GM19463 (cell line): ENCODE measurements at regions not wholly inside any gene's neighbourhood (a gene's known extent, or its start where the extent isn't known, plus 50 kb on each side); places are given as distances from the start of the nearest gene placed in this dataset.
"Not testable (repeated sequence)": the region's sequence is repeated elsewhere in the genome, so short reads cannot be mapped to it uniquely, and the experiment has no call there.

Source experiments
- ATAC-seq: cut with Tn5 transposase; IDR thresholded peaks from one replicate; pipeline ENCODE4 v1.9.1; 2021; ENCODE audit warnings: mild to moderate bottlenecking, moderate library complexity; ENCODE audit not compliant: unreplicated experiment

GRCh38 chr13:21872795-21873194, 201.9 kb downstream of the FGF9 start:
- ATAC-seq: no peak

GRCh38 chr13:21875116-21875515, 204.2 kb downstream of the FGF9 start:
- no peak for ATAC-seq

- ATAC-seq: no peak
These were observed 208.5 kb downstream of the FGF9 start for GRCh38 chr13:21879263-21879914.

GRCh38 chr13:21882766-21883165, 211.9 kb downstream of the FGF9 start:
- ATAC-seq: no peak

GRCh38 chr13:21883713-21884112, 212.8 kb downstream of the FGF9 start:
- ATAC-seq: no peak

GRCh38 chr13:21884299-21884909, 213.5 kb downstream of the FGF9 start:
- no peak for ATAC-seq

DNA sequence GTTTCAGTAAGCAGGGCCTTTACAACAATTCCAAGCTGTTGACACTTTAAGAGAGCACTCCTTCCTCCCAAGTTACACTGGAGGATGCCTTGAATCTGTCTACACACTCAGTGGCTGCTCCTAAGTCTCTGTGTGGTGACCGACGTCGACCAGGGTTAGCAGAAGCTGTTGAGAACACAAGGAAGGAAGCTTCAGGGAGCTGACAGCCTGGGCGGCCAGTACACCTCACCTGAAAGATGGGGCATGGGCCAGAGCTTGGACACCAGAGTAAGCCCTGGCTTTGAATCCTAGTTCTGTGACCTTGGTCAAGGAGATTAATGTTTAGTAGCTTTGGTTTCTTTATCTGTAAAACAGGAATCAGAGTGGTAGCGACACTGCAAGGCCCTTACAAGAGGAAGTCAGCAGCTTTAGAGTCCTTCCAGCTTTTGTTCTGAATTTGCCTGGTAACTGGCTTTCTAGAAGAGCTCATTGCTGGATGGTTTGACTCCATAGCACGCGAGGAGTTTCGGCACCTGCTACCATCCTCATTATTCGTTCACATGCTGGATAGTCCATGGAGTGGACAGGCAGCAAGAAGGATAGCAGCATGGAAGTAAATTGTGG, 214.2 kb downstream of the FGF9 start:
- ATAC-seq: no peak

DNA sequence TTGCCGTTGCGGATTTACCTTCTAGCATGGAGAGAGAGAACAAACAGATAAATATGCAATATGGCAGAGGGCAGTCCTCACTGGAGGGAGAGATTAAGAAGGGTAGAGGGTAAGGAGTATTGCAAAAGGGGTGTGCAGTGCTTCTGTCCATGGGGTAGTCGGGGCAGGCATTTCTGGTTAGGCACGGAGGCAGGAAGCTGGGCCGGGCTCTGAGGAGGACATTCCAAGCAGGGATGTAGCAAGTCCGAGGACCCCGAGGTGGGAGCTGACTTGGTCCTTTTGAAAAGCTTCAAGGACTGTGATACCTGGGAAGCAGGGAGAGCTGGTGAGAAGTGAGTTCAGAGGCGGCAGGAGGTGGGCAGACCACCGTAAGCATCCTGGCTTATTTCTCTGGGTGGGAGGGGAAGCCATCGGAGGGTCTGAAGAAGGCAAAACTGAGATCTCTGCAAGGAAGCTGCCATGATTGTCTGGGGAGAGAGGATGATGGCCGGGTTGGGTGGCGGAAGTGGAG, 214.9 kb downstream of the FGF9 start:
- no peak for ATAC-seq

DNA sequence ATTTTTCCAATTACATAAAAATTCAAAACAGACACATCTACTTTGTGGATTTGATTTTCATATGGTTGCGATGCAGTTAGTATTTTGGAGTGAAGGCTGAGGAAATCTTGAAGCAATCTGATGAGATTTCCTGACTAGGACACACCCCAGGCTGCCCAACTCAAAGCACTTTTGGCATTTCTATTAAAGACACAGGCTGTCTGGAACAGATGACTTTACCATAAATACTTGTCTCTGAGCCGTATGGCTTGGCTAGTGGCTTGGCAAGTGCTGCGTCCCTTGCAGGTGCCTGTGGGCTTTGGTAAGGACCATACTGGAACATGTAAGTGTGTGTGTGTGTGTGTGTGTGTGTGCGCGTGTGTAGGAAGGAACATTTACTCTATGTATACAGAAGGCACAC, 218.8 kb downstream of the FGF9 start:
- no peak for ATAC-seq

GRCh38 chr13:21890220-21890619, 219.3 kb downstream of the FGF9 start:
- ATAC-seq: not testable (repeated sequence)

- no peak for ATAC-seq
These were observed 223.2 kb downstream of the FGF9 start for GRCh38 chr13:21894091-21894490.

DNA sequence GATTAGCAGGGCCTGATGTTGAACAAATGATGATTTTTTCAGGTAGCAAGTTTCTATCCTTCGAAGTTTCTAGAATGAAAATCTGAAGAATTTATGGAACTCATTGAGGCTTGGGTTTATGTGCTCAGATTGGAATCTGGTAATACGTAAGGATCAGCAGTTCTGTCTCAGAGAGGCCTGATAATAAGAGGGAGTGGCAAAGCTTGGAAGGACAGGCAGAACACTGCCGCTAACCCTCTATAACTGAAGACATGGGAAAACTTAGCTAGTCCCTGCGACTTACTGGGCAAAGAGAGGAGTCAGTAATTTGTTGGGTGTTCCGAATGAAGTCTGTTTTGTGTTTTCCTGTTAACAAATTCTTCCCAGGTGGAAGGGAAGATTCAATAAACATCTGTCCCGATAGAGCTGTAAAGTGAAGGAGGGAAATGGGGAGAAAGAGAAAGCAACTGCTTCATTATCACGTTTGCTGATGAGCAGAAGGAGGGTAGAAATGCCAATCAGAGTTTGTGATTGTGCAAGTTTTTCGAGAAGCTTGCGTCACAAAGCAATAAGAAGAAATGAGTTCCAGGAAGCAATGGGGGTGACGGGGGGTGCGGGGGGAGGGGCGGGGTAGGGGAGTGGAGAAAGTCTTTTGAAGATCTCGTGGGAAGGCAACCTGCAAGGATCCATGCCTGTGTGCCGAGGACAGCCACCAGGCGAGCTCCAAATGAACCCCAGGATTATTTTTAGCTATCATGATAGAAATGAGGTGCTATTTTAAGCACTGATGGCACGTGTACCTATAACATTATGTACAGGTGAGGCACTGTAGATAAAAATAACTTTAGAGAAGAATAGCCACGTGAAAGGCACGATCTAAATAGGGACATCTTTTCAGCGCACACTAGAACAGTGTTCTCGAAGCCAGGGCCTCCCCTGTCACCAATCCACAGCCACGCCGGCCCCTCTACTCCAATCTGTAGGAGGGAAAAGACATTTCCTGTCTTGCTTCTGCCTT, 224.1 kb downstream of the FGF9 start:
- no peak for ATAC-seq

GRCh38 chr13:21895779-21896178, 224.9 kb downstream of the FGF9 start:
- no peak for ATAC-seq

GRCh38 chr13:21897161-21897560, 226.3 kb downstream of the FGF9 start:
- ATAC-seq: no peak

DNA sequence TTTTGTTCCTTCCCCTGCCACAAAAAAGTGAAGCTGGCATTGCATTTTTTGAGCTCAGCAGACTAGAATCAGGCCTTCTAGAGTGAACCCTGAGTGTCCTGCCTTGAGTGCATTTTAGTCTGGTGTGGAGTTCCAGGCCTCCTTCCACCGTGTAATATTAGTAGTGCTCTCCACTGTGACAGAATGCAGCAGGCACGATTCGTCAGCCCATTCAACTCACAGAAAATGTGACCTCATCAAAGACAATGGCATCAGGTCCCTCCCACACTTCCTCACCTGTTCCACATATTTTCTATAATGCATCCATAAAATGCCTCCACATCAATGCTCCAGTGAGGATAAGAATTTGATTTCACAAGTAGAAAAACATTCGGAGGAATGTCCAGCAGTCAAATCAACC, 227.6 kb downstream of the FGF9 start:
- ATAC-seq: no peak

DNA sequence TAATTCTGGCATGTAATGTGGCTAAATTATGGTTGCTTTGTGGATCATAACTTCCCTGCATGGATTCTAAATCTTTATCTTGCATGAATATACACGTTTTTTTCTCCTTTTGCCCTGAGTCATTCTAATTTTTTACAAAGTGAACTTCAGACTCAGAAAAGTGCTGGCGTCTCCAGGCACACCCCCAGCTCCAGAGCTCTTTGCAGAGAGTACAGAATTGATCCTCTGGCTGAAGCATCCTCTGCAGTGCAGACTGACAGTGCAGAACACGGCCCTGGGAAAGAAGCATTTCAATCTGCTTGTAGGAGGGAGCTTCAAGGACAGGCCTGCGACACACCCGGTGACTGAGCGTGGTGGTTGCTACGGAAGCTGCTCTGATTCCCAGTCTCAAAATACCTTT, 228.1 kb downstream of the FGF9 start:
- ATAC-seq: no peak

DNA sequence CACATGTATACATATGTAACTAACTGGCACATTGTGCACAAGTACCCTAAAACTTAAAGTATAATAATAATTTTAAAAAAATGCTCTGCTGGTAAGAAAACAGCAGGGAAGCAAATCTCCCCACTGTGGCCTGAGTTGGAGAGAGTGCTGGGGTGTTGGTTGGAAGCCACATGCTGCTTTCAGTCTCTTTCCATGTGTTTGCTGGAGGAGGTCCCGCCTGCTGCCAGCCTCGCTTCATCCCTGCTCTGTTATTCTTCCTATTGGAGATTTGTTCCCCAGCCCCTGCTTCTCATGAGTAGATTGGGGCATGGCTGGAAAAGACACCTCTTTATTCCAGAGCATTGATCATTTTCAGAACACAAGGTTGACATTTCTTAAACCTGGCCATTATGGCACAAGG, 230.5 kb downstream of the FGF9 start:
- no peak for ATAC-seq

DNA sequence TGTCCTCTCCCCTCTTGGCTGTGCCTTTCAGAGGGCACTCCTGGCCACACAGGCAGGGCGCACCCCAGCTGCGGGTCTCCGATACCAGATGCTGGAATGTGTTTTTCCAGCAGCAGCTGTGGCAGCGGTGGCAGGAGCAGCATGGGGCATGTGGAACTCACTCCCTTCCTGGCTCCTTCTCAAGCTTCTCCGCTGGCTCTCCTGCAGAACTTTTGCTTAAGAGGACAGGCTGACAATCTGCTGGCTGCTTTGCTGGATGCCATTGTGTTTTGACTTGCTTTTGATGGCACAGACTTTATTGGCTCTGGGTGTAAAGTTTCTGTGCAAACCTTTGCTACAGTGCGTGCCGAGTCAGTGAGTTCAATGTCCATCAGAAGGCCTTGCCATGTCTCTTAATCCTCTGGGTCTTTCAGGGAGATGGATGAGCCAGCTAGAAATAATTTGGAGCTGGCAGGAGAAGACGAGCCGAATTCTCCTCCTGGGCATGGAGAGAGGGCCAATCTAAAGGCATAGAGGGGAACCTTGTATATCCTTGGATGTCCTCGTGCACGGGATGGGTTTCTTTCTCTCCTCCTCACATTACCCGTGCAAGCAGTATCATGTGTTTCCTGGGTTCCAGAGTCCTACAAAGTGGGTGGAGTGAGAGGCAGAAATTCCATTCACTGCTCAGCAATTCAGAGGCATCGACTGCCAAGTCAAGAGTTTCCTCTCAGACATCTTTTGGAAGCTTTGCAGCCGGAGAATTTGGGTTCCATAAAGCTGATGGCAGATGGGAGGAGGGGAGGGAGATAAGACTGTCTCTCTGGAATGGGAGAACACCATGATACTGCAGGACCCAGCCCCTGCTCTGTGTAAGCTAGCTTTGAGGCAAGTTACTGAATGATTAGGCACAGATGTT, 231.2 kb downstream of the FGF9 start:
- ATAC-seq: no peak

GRCh38 chr13:21902709-21903098, 231.8 kb downstream of the FGF9 start:
- no peak for ATAC-seq

DNA sequence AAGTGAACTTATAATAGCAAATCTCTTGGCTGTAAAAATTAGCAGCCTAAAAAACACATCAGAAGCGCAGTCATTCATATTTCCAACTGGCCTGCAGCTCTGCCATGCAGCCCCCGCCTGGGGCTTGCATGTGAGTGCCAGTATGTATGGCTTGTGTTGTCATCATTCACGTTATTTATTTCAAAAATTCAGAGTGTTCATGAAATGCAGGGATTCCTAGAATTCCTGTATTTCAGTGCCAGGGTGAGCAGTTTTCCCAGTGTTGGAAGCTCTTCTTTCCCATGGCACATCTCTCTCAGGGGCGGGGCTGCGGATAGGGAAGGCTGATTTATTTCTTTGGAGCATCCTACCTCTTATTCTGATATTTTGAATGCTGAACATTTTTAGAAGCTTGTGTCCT, 234.6 kb downstream of the FGF9 start:
- ATAC-seq: no peak
